ENCODE measurements at regions not wholly inside any gene's neighbourhood (a gene's known extent, or its start where the extent isn't known, plus 50 kb on each side); places are given as distances from the start of the nearest gene placed in this dataset.
A peak's percentile ranks its signal among the peaks of the same experiment; 100 is the strongest.

DNA sequence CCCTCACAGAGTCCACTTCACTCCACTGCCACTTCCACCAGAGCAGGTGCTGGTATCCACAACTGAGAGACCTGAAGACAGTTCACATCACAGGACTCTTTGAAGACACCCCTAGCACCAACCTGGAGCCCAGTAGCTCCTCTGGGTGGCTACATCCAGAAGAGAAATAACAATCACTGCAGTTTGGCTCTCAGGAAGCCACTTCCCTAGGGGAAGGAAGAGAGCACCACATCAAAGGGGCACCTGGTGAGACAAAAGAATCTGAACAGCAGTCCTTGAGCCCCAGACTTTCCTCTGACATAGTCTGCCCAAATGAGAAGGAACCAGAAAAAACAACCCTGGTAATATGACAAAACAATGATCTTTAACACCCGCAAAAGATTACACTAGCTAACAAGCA lies 113.2 kb downstream of the TENT5C start:
- Histone ChIP-seq H3K9me3 (peaks cover 0 to 18% (median 11%) of the 10 kb centered on the region in 3 donors), H3K27ac (no peak overlapping the region), H3K4me3 (no peak overlapping the region), H3K36me3 (no peaks in the 10 kb centered on the region), H3K4me1 (no peaks in the 10 kb centered on the region), H3K27me3 (no peaks in the 10 kb centered on the region)
- intact Hi-C loops (cut with DNase I; ENCODE audit: low total_unique reads), result no loop called here
- no peak for DNase-seq
- TF ChIP-seq, protein P1, sequence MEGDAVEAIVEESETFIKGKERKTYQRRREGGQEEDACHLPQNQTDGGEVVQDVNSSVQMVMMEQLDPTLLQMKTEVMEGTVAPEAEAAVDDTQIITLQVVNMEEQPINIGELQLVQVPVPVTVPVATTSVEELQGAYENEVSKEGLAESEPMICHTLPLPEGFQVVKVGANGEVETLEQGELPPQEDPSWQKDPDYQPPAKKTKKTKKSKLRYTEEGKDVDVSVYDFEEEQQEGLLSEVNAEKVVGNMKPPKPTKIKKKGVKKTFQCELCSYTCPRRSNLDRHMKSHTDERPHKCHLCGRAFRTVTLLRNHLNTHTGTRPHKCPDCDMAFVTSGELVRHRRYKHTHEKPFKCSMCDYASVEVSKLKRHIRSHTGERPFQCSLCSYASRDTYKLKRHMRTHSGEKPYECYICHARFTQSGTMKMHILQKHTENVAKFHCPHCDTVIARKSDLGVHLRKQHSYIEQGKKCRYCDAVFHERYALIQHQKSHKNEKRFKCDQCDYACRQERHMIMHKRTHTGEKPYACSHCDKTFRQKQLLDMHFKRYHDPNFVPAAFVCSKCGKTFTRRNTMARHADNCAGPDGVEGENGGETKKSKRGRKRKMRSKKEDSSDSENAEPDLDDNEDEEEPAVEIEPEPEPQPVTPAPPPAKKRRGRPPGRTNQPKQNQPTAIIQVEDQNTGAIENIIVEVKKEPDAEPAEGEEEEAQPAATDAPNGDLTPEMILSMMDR (IDR thresholded peaks at IDR 0.05), result no peak

DNA sequence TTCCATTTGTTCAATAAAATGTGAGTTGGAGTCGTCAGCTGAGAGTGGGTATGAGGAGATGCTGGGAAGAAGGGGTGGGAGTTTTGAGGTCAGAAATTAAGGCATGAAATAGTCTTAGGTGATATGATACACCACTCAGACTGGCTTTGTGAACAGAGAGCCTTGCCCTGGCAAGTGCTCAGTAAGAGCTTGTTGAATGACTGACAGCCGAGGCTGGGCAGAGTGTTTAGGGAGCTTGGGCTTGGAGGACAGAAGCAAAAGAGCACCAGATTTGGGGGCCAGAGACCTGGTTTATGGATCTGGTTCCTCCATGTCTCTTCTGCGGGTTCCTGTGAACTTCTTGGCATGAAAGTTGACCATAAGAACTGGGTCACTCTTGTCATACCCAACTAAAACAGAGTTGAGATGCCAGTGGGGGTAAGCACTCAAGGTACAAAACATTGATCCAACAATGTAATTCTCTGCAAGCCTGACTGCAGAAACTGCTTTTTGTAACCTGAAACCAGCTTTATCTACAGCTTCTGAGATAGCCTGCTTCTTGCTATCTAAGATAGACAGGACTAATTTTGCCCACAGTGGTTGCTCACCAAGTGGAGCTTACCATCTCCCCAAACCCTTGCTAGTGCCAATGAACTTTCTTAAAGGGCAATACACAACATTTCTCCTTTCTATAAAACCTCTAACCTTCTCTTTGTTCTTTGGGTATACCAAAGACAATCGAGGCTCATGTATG lies 126.4 kb downstream of the TENT5C start:
- H3K4me3 ChIP-seq, result no peak overlapping the region
- H3K27me3 ChIP-seq, result no peaks in the 10 kb centered on the region
- intact Hi-C loops (cut with DNase I; ENCODE audit: low total_unique reads), result no loop called here
- no peak for DNase-seq
- peaks cover 0 to 7% (median 3%) of the 10 kb centered on the region in 4 donors for H3K4me1 ChIP-seq
- TF ChIP-seq, protein P1 (IDR thresholded peaks at IDR 0.05), result no peak
- no peak overlapping the region for H3K27ac ChIP-seq
- H3K9me3 ChIP-seq, result peaks cover 0 to 5% (median 0%) of the 10 kb centered on the region in 3 donors
- H3K36me3 ChIP-seq, result no peaks in the 10 kb centered on the region

DNA sequence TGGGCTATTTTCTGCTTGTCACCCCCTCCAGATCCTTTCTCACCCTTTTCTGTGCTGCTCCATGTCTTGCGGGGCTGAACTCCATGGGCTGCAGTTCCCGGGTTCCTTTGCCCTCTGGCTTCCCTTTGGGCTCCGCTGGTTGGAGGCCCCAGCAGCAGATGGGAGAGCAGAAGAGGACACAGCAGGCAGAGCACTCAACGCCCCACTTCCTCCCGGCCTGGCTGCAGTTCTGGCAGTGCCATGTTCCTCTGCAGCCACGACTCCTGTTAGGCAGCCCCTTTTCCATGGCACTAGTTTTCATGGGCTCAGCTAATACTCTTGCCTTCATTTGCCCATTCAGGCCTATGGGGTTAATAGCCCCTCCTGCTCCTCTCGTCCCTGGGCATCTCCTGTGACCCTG lies 127.1 kb downstream of the TENT5C start:
- intact Hi-C loops (cut with DNase I; ENCODE audit: low total_unique reads), result no loop called here

DNA sequence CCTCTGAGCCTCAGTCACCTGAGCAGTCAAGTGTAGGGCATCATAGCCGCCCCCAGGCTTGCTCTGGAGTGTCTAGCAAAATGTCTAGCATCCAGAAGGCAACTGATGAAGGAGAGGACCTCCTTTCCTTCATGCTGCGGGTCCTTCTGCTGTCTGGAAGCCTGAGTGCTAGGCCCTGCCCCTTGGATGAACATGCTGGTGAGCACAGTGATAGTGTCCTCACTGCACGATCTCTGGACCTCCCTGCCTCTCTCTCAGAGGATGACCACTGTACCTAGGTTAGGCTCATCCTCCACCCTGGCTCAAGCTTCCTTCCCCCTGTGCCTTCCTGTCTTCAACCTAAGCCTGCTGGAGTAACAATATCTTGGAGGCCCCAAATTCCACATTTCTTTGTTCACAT lies 128.6 kb downstream of the TENT5C start:
- H3K27ac ChIP-seq, result peak overlapping the region; percentile 4 to 42
- intact Hi-C loops (cut with DNase I; ENCODE audit: low total_unique reads), result no loop called here
- DNase-seq, result no peak
- no peaks in the 10 kb centered on the region for H3K27me3 ChIP-seq
- TF ChIP-seq, protein P1 (IDR thresholded peaks at IDR 0.05), result no peak
- no peaks in the 10 kb centered on the region for H3K9me3 ChIP-seq
- H3K36me3 ChIP-seq, result no peaks in the 10 kb centered on the region
- peaks cover 0 to 7% (median 3%) of the 10 kb centered on the region in 4 donors for H3K4me1 ChIP-seq
- no peak overlapping the region for H3K4me3 ChIP-seq

More for the DNA sequence above, 127.1 kb downstream of the TENT5C start:
- Histone ChIP-seq H3K36me3 (no peaks in the 10 kb centered on the region), H3K4me3 (no peak overlapping the region), H3K27ac (no peak overlapping the region), H3K9me3 (peaks cover 0 to 5% (median 0%) of the 10 kb centered on the region in 3 donors), H3K4me1 (peaks cover 0 to 7% (median 3%) of the 10 kb centered on the region in 4 donors), H3K27me3 (no peaks in the 10 kb centered on the region)
- TF ChIP-seq, protein P1 (IDR thresholded peaks at IDR 0.05), result no peak
- DNase-seq, result no peak

DNA sequence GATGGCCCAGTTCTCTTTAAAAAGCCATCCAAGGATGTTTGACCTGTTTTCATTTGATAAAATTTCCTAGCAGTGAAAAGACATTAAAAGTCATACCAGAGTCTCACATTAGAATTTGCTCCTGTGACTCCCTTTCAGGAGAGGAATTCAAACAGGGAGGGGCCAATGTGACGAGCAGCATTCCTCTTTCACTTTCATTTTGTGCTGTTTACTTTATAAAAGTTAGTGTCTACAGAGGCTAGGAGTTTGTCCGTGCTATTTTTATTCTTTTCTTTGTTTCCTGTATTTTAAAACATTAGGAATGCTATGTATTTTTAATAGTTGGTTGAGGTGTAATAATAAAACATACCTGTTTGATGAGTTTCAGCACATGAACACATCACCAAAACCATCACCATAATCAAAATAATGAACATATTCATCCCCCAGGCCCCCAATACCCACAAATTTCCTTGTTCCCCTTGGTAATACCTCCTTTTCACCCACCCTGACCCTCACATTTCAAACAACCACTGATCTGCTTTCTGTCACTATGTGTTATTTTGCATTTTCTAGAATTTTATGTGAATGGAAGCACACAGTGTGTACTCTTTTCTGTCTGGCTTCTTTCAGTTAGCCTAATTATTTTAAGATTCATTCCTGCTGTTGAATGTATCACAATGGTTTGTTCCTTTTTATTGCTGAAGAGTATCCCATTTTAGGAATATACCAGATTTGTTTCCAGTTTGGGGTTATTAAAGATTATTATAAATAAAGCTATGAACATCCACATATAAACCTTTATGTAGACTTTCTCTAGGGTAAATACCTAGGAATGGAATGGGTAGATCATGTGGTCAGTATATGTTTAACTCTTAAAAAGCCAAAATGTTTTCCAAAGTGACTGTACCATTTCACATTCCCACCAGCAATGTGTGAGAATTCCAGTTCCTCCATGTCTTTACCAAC lies 129.5 kb downstream of the TENT5C start:
- no peaks in the 10 kb centered on the region for H3K27me3 ChIP-seq
- peak overlapping the region; percentile 13 to 22 for H3K4me3 ChIP-seq
- H3K36me3 ChIP-seq, result no peaks in the 10 kb centered on the region
- TF ChIP-seq, protein P1 (IDR thresholded peaks at IDR 0.05), result no peak
- peaks cover 0 to 7% (median 3%) of the 10 kb centered on the region in 4 donors for H3K4me1 ChIP-seq
- H3K9me3 ChIP-seq, result no peaks in the 10 kb centered on the region
- no peak for DNase-seq
- H3K27ac ChIP-seq, result peak overlapping the region; percentile 42 to 58
- intact Hi-C loops (cut with DNase I; ENCODE audit: low total_unique reads), result no loop called here

Data from tibial artery (tissue), 4 donors.